Endothelial cell of umbilical vein (primary cell): ENCODE measurements at regions not wholly inside any gene's neighbourhood (a gene's known extent, or its start where the extent isn't known, plus 50 kb on each side); places are given as distances from the start of the nearest gene placed in this dataset.

ENCODE experiments used
- BruUV-seq: library from RNA; stranded (reverse); fragments of 400-500 nt; replicated peaks from 2 replicates; lab custom pipeline; 2021; lab: Mats Ljungman, UMichigan
- CTCF ChIA-PET: fragments of 300-600, 350-600 bp; sonication (Branson Sonifier 250); formaldehyde crosslinking; loops from one replicate; lab custom pipeline; 2021; ENCODE audit warnings: antibody characterized with exemption, inconsistent platforms; lab: Charles Lee
- POLR2A ChIA-PET: fragments of 300-600, 350-600 bp; sonication (Branson Sonifier 250); formaldehyde crosslinking; loops from one replicate; lab custom pipeline; 2021; ENCODE audit warnings: antibody characterized with exemption, inconsistent platforms; lab: Charles Lee
- DNase-seq: peaks from one replicate; pipeline ENCODE4 v3.0.0-alpha.2; 2011; ENCODE audit warnings: low read depth, low spot score
- FAIRE-seq: peaks from 2 replicates; lab custom pipeline; 2011; peaks lifted over from hg19 to GRCh38; lab: Jason Lieb, UNC
- H2AFZ ChIP-seq: 2 replicates; pipeline ENCODE4 v1.6.0; 2012; ENCODE audit warnings: low read depth, low read length, control low read depth, inconsistent platforms
- H3K27ac ChIP-seq: 2 replicates; pipeline ENCODE4 v1.5.1; 2011; ENCODE audit warnings: low read depth, mild to moderate bottlenecking, control low read depth, low read length, moderate library complexity; ENCODE audit not compliant: insufficient read depth
- H3K27me3 ChIP-seq, 2 experiments: 2 replicates each; pipeline versions ENCODE4 v1.6.0 to v1.6.1; 2011; ENCODE audit warnings: low read length in 2 of 2, mixed read lengths in 1 of 2; ENCODE audit not compliant: control insufficient read depth in 2 of 2, insufficient read depth in 2 of 2
- H3K36me3 ChIP-seq, 2 experiments: 2 replicates in 1 of 2; 3 replicates in 1 of 2; pipeline ENCODE4 v1.5.1; 2011; ENCODE audit warnings: low read length in 2 of 2, mild to moderate bottlenecking in 1 of 2, moderate library complexity in 1 of 2; ENCODE audit not compliant: control insufficient read depth in 2 of 2, insufficient read depth in 2 of 2; ENCODE audit errors: extremely low read depth in 1 of 2
- H3K4me1 ChIP-seq: 3 replicates; pipeline ENCODE4 v1.5.1; 2011; ENCODE audit warnings: mild to moderate bottlenecking, low read length; ENCODE audit not compliant: control insufficient read depth, insufficient read depth; ENCODE audit errors: extremely low read depth
- H3K4me2 ChIP-seq: 2 replicates; pipeline ENCODE4 v1.6.1; 2011; ENCODE audit warnings: low read length, control low read depth, mixed read lengths; ENCODE audit not compliant: insufficient read depth
- H3K4me3 ChIP-seq, 3 experiments: fragments of 200-600 bp in 1 of 3; sonication (generic), shearing (Covaris generic) in 1 of 3; replicated peaks in 1 of 3; 2 replicates each; pipeline ENCODE4 v1.5.1; 2011 to 2016; ENCODE audit warnings: control low read depth in 3 of 3, low read length in 3 of 3, mild to moderate bottlenecking in 2 of 3, inconsistent platforms in 1 of 3, low read depth in 1 of 3, moderate library complexity in 1 of 3; ENCODE audit not compliant: insufficient read depth in 1 of 3
- H3K79me2 ChIP-seq: 2 replicates; pipeline ENCODE4 v1.6.0; 2012; ENCODE audit warnings: low read length, inconsistent platforms; ENCODE audit not compliant: control insufficient read depth, insufficient read depth
- H3K9ac ChIP-seq: replicated peaks from 2 replicates; pipeline ENCODE3; 2011; ENCODE audit warnings: low read length, control low read depth; ENCODE audit not compliant: insufficient read depth; ENCODE audit errors: extremely low read depth
- H3K9me1 ChIP-seq: replicated peaks from 3 replicates; pipeline ENCODE4 v1.6.0; 2011; ENCODE audit warnings: mild to moderate bottlenecking, low read length; ENCODE audit not compliant: control insufficient read depth, insufficient read depth; ENCODE audit errors: extremely low read depth
- H3K9me3 ChIP-seq: replicated peaks from 2 replicates; pipeline ENCODE4 v1.5.1; 2012; ENCODE audit warnings: low read length, inconsistent platforms; ENCODE audit not compliant: control insufficient read depth, insufficient read depth
- H4K20me1 ChIP-seq: replicated peaks from 2 replicates; pipeline ENCODE3; 2011; ENCODE audit warnings: mild to moderate bottlenecking, low read length; ENCODE audit not compliant: control insufficient read depth, insufficient read depth; ENCODE audit errors: extremely low read depth
- CTCF ChIP-seq, 2 donors: IDR thresholded peaks; 1 replicate in 1 of 2; 2 replicates in 1 of 2; pipeline ENCODE4 v1.5.1; 2011; ENCODE audit warnings: low read length in 2 of 2, mild to moderate bottlenecking in 2 of 2, moderate library complexity in 2 of 2, control low read depth in 1 of 2, inconsistent platforms in 1 of 2, low read depth in 1 of 2; ENCODE audit not compliant: insufficient read depth in 1 of 2; ENCODE audit errors: extremely low read depth in 1 of 2
- EZH2 ChIP-seq: IDR thresholded peaks from 2 replicates; pipeline ENCODE4 v1.6.1; 2012; ENCODE audit warnings: borderline replicate concordance, low read depth, mild to moderate bottlenecking, moderate library complexity, low read length, inconsistent platforms; ENCODE audit not compliant: severe bottlenecking
- FOS ChIP-seq: IDR thresholded peaks from 2 replicates; pipeline ENCODE4 v1.6.1; 2011; ENCODE audit warnings: mild to moderate bottlenecking, low read length, moderate library complexity, borderline replicate concordance; ENCODE audit not compliant: insufficient read depth
- GATA2 ChIP-seq: IDR thresholded peaks from 2 replicates; pipeline ENCODE4 v1.7.0; 2011; ENCODE audit warnings: low read depth, mild to moderate bottlenecking, moderate library complexity, mixed read lengths, low read length; ENCODE audit not compliant: insufficient read length, insufficient read depth
- JUN ChIP-seq: IDR thresholded peaks from 2 replicates; pipeline ENCODE4 v1.6.1; 2011; ENCODE audit warnings: borderline replicate concordance, low read depth; ENCODE audit not compliant: insufficient read length, insufficient read depth
- MAX ChIP-seq: IDR thresholded peaks from 2 replicates; pipeline ENCODE4 v1.6.1; 2011; ENCODE audit not compliant: insufficient read depth, insufficient read length
- MYC ChIP-seq: IDR thresholded peaks from one replicate; pipeline ENCODE4 v1.6.1; 2011; ENCODE audit warnings: mild to moderate bottlenecking, low read depth, low read length
- POLR2A ChIP-seq: IDR thresholded peaks from 2 replicates; pipeline ENCODE4 v1.6.1; 2012; ENCODE audit warnings: low read depth, mild to moderate bottlenecking, control low read depth, low read length
- POLR2AphosphoS5 ChIP-seq: IDR thresholded peaks from 2 replicates; pipeline ENCODE4 v1.6.1; 2012; ENCODE audit warnings: low read depth, mild to moderate bottlenecking, control low read depth, low read length, moderate library complexity; ENCODE audit not compliant: insufficient read depth
- dilution Hi-C: fragments of 300-500 bp; cut with MboI; formaldehyde crosslinking; loops from one replicate; pipeline ENCODE4 v1.15.0; 2019; ENCODE audit warnings: low sequenced_read_pairs; ENCODE audit not compliant: extremely low pct_ligation_motif_present
- intact Hi-C: fragments of 100-400 bp; cut with micrococcal nuclease; formaldehyde crosslinking; loops from one replicate; pipeline ENCODE4 v1.10.0; 2022

GRCh38 chr9:7298123-7298522, 501.5 kb downstream of the DMAC1 start:
- no peaks in the 10 kb centered on the region for H3K9me3 ChIP-seq

More at GRCh38 chr9:7298123-7298522, 501.5 kb downstream of the DMAC1 start:
- intact Hi-C loops: no loop called here
- TF ChIP-seq MAX (no peak), FOS (no peak), GATA2 (no peak), EZH2 (no peak), JUN (no peak), POLR2AphosphoS5 (no peak), POLR2A (no peak), MYC (no peak), CTCF (IDR thresholded peaks at IDR 0.05; ENCODE audit: extremely low read depth in 1 of 2, insufficient read depth in 1 of 2, low read depth in 1 of 2, low read length in 2 of 2) (no peak)
- Histone ChIP-seq H3K4me2 (no peak overlapping the region), H3K79me2 (no peaks in the 10 kb centered on the region), H3K27me3 (no peaks in the 10 kb centered on the region), H3K36me3 (no peaks in the 10 kb centered on the region), H3K4me3 (no peak overlapping the region), H3K9ac (no peak overlapping the region), H2AFZ (no peak overlapping the region), H3K9me1 (no peaks in the 10 kb centered on the region), H3K4me1 (no peaks in the 10 kb centered on the region), H4K20me1 (no peaks in the 10 kb centered on the region), H3K27ac (no peak overlapping the region)
- ChIA-PET CTCF (no interaction called here), POLR2A (no interaction called here)
- BruUV-seq: no TSS peak
- no peak for FAIRE-seq
- dilution Hi-C loops: no loop called here
- DNase-seq: no peak
